Neural progenitor cell (in vitro differentiated cells): ENCODE measurements at regions not wholly inside any gene's neighbourhood (a gene's known extent, or its start where the extent isn't known, plus 50 kb on each side); places are given as distances from the start of the nearest gene placed in this dataset.

Experiments
- DNase-seq: peaks from one replicate; pipeline ENCODE4 v3.0.0-alpha.2; 2016; ENCODE audit warnings: low spot score
- H2AFZ ChIP-seq: fragments of 200-600 bp; sonication (generic); replicated peaks from 2 replicates; pipeline ENCODE4 v1.6.1; 2016; ENCODE audit warnings: antibody characterized with exemption
- H3F3A ChIP-seq: fragments of 200-600 bp; sonication (generic); 2 replicates; pipeline ENCODE4 v1.6.1; 2016; ENCODE audit warnings: antibody characterized with exemption, low read depth
- H3K27ac ChIP-seq: fragments of 200-600 bp; sonication (generic); 2 replicates; pipeline ENCODE4 v1.5.1; 2016; ENCODE audit warnings: mild to moderate bottlenecking
- H3K27me3 ChIP-seq: fragments of 200-600 bp; sonication (generic); 2 replicates; pipeline ENCODE4 v1.6.1; 2016; ENCODE audit warnings: mild to moderate bottlenecking, moderate library complexity
- H3K36me3 ChIP-seq: fragments of 200-600 bp; sonication (generic); 2 replicates; pipeline ENCODE4 v1.5.1; 2016
- H3K4me1 ChIP-seq: fragments of 200-600 bp; sonication (generic); 2 replicates; pipeline ENCODE4 v1.6.1; 2016; ENCODE audit warnings: mixed run types
- H3K4me2 ChIP-seq: fragments of 200-600 bp; sonication (generic); 2 replicates; pipeline ENCODE4 v1.6.1; 2016
- H3K4me3 ChIP-seq: fragments of 200-600 bp; sonication (generic); 2 replicates; pipeline ENCODE4 v1.5.1; 2016
- H3K79me2 ChIP-seq: fragments of 200-600 bp; sonication (generic); 2 replicates; pipeline ENCODE4 v1.6.1; 2016; ENCODE audit warnings: low read depth
- H3K9ac ChIP-seq: fragments of 200-600 bp; sonication (generic); 2 replicates; pipeline ENCODE4 v1.6.1; 2016
- H3K9me3 ChIP-seq: fragments of 200-600 bp; sonication (generic); 2 replicates; pipeline ENCODE4 v1.5.1; 2016; ENCODE audit warnings: low read depth
- H4K20me1 ChIP-seq: fragments of 200-600 bp; sonication (generic); 2 replicates; pipeline ENCODE4 v1.6.1; 2016; ENCODE audit warnings: low read depth
- H3K27ac Mint-ChIP-seq: 3 replicates; pipeline ENCODE4 v1.8.0; 2021; ENCODE audit warnings: mixed read lengths
- H3K27me3 Mint-ChIP-seq: 2 replicates; pipeline ENCODE4 v1.8.0; 2022; ENCODE audit warnings: low read depth, mild to moderate bottlenecking, inconsistent platforms, moderate library complexity, mixed read lengths; ENCODE audit not compliant: insufficient read depth
- H3K36me3 Mint-ChIP-seq: 3 replicates; pipeline ENCODE4 v1.8.0; 2021; ENCODE audit warnings: mixed read lengths
- H3K4me1 Mint-ChIP-seq: 3 replicates; pipeline ENCODE4 v1.8.0; 2021; ENCODE audit warnings: mixed read lengths
- H3K4me3 Mint-ChIP-seq: 3 replicates; pipeline ENCODE4 v1.8.0; 2021; ENCODE audit warnings: mild to moderate bottlenecking, moderate library complexity, mixed read lengths
- H3K9me3 Mint-ChIP-seq: 3 replicates; pipeline ENCODE4 v1.8.0; 2020; ENCODE audit warnings: mixed read lengths
- CTCF ChIP-seq: fragments of 200-600 bp; sonication (generic); IDR thresholded peaks from 2 replicates; pipeline ENCODE4 v1.5.1; 2017; ENCODE audit warnings: antibody characterized with exemption, mild to moderate bottlenecking
- EZH2 ChIP-seq: fragments of 200-600 bp; sonication (generic); IDR thresholded peaks from 2 replicates; pipeline ENCODE4 v1.6.1; 2017; ENCODE audit warnings: antibody characterized with exemption, mild to moderate bottlenecking, moderate library complexity
- EZH2phosphoT487 ChIP-seq: fragments of 200-600 bp; sonication (generic); IDR thresholded peaks from 2 replicates; pipeline ENCODE4 v1.6.1; 2017; ENCODE audit warnings: antibody characterized with exemption

DNA sequence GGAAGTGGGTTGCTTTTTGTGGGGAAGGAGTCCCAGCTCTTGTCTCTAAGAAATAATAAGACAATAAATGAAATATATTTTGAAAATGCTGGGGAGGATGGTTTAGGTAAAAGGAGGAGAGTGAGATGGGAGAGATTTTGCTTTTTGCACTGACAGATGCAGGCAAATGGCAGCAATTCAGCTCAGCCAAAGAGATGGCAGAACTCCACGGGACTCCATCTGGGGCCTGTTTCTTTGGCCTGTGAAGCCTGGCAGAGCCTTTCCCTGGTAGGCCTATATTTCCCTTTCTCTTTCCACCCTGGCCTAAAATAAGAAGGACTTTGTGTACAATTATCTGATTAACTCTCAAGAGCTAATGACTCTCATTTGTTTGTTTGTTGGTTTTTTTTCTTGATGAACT lies 1525.1 kb downstream of the CDH11 start:
- Mint-ChIP-seq H3K36me3 (no peaks in the 10 kb centered on the region), H3K4me3 (no peak overlapping the region), H3K27ac (no peak overlapping the region), H3K9me3 (peaks cover 3% of the 10 kb centered on the region), H3K4me1 (no peaks in the 10 kb centered on the region), H3K27me3 (no peaks in the 10 kb centered on the region)
- no peaks in the 10 kb centered on the region for H3K4me1 ChIP-seq
- no peak overlapping the region for H3K9ac ChIP-seq
- no peak for TF ChIP-seq EZH2phosphoT487
- TF ChIP-seq EZH2: no peak
- H3K4me3 ChIP-seq: no peak overlapping the region
- H3K4me2 ChIP-seq: no peak overlapping the region
- no peak overlapping the region for H3K27ac ChIP-seq
- H3K36me3 ChIP-seq: no peaks in the 10 kb centered on the region
- peak overlapping the region; percentile 32 for H2AFZ ChIP-seq
- no peaks in the 10 kb centered on the region for H3K9me3 ChIP-seq
- DNase-seq: no peak
- no peaks in the 10 kb centered on the region for H3K27me3 ChIP-seq
- H3K79me2 ChIP-seq: no peaks in the 10 kb centered on the region
- H3F3A ChIP-seq: no peaks in the 10 kb centered on the region
- no peaks in the 10 kb centered on the region for H4K20me1 ChIP-seq

GRCh38 chr16:63592852-63593251 lies 1529.0 kb downstream of the CDH11 start:
- Mint-ChIP-seq H3K4me1 (no peaks in the 10 kb centered on the region), H3K27ac (no peak overlapping the region), H3K9me3 (peaks cover 3% of the 10 kb centered on the region), H3K27me3 (no peaks in the 10 kb centered on the region), H3K36me3 (no peaks in the 10 kb centered on the region), H3K4me3 (no peak overlapping the region)
- no peak for DNase-seq
- Histone ChIP-seq H3K79me2 (no peaks in the 10 kb centered on the region), H3K4me1 (no peaks in the 10 kb centered on the region), H3K9ac (no peak overlapping the region), H3K27ac (no peak overlapping the region), H3K4me3 (no peak overlapping the region), H3F3A (no peaks in the 10 kb centered on the region), H3K27me3 (no peaks in the 10 kb centered on the region), H2AFZ (no peak overlapping the region), H3K9me3 (no peaks in the 10 kb centered on the region), H3K36me3 (no peaks in the 10 kb centered on the region), H3K4me2 (no peak overlapping the region), H4K20me1 (no peaks in the 10 kb centered on the region)
- TF ChIP-seq CTCF (no peak), EZH2phosphoT487 (no peak), EZH2 (no peak)

DNA sequence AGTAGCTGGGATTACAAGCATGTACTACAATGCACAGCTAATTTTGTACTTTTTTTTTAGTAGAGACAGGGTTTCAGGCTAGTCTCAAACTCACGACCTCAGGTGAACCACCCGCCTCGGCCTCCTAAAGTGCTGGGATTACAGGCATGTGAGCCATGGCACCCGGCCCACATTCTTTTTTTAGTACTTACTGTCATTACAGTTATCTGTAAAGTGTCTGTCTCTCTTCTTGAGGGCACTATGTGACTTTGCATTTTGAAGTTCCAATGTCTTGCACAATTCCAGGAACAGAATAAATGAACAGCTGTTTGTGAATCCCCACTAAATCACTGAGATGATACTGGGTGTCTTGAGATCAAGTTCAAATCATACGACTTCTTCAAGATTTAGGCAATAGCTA lies 1540.3 kb downstream of the CDH11 start:
- H3K4me3 ChIP-seq: no peak overlapping the region
- no peak overlapping the region for H3K27ac ChIP-seq
- H3K27ac Mint-ChIP-seq: no peak overlapping the region
- H3K27me3 Mint-ChIP-seq: no peaks in the 10 kb centered on the region
- no peak overlapping the region for H3K4me2 ChIP-seq
- no peaks in the 10 kb centered on the region for H4K20me1 ChIP-seq
- H3K27me3 ChIP-seq: no peaks in the 10 kb centered on the region
- H3K79me2 ChIP-seq: no peaks in the 10 kb centered on the region
- TF ChIP-seq EZH2 (no peak), EZH2phosphoT487 (no peak), CTCF (no peak)
- H3K9me3 ChIP-seq: no peaks in the 10 kb centered on the region
- H3K4me3 Mint-ChIP-seq: no peak overlapping the region
- H3K9ac ChIP-seq: no peak overlapping the region
- peaks cover 14% of the 10 kb centered on the region for H3K4me1 Mint-ChIP-seq
- peaks cover 26% of the 10 kb centered on the region for H3K4me1 ChIP-seq
- H3K36me3 ChIP-seq: no peaks in the 10 kb centered on the region
- peaks cover 3% of the 10 kb centered on the region for H3F3A ChIP-seq
- H3K36me3 Mint-ChIP-seq: no peaks in the 10 kb centered on the region
- H2AFZ ChIP-seq: no peak overlapping the region
- no peak for DNase-seq
- peaks cover 3% of the 10 kb centered on the region for H3K9me3 Mint-ChIP-seq

DNA sequence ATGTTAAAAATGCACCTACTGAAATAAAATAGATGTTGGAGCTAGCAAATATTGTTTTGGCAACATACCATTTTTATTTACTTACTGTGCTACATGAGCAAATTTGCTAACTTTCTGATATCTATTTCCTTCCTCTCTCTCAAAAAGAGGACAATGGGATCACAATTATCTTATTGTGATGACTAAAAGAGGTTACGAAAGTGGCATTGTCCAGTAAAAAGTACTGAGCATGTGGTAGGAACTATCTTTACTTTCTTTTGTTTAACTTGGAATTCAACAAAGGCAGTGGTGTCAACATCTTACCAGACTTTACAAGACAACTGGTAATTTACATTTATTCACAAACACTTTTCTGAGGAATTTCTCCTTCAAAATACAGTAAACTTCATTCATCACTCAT lies 1542.6 kb upstream of the CDH8 start:
- H2AFZ ChIP-seq: no peak overlapping the region
- H3K27ac ChIP-seq: no peak overlapping the region
- no peaks in the 10 kb centered on the region for H3K36me3 Mint-ChIP-seq
- no peaks in the 10 kb centered on the region for H3K27me3 ChIP-seq
- no peaks in the 10 kb centered on the region for H3K36me3 ChIP-seq
- no peak for DNase-seq
- H3K9me3 Mint-ChIP-seq: peaks cover 3% of the 10 kb centered on the region
- H3K9ac ChIP-seq: no peak overlapping the region
- H3K4me3 ChIP-seq: no peak overlapping the region
- TF ChIP-seq EZH2phosphoT487 (no peak), CTCF (no peak), EZH2 (no peak)
- H3K27me3 Mint-ChIP-seq: no peaks in the 10 kb centered on the region
- peaks cover 3% of the 10 kb centered on the region for H3F3A ChIP-seq
- H3K27ac Mint-ChIP-seq: no peak overlapping the region
- no peaks in the 10 kb centered on the region for H3K79me2 ChIP-seq
- peaks cover 34% of the 10 kb centered on the region for H3K4me1 Mint-ChIP-seq
- H3K4me3 Mint-ChIP-seq: no peak overlapping the region
- peaks cover 23% of the 10 kb centered on the region for H3K4me1 ChIP-seq
- H4K20me1 ChIP-seq: no peaks in the 10 kb centered on the region
- H3K4me2 ChIP-seq: no peak overlapping the region
- no peaks in the 10 kb centered on the region for H3K9me3 ChIP-seq
